ENCODE measurements at regions not wholly inside any gene's neighbourhood (a gene's known extent, or its start where the extent isn't known, plus 50 kb on each side); places are given as distances from the start of the nearest gene placed in this dataset.

- Histone ChIP-seq H3K9me3 (ENCODE audit: control extremely low read depth in 1 of 3, control insufficient read depth in 2 of 3, insufficient read depth in 1 of 3, low read length in 2 of 3) (no peaks in the 10 kb centered on the region), H3K9ac (ENCODE audit: low read length) (no peak overlapping the region), H3K36me3 (replicated peaks in 1 of 2; ENCODE audit: control extremely low read depth in 1 of 2, control insufficient read depth in 1 of 2, extremely low read depth in 1 of 2, insufficient read depth in 2 of 2, low read length in 1 of 2) (no peaks in the 10 kb centered on the region), H3K4me1 (ENCODE audit: control insufficient read depth in 2 of 2, insufficient read depth in 2 of 2, low read length in 2 of 2) (no peaks in the 10 kb centered on the region), H3K79me2 (ENCODE audit: control insufficient read depth, insufficient read depth, low read length) (no peaks in the 10 kb centered on the region), H3K4me3 (ENCODE audit: control extremely low read depth in 1 of 5, extremely low read depth in 1 of 5, insufficient read depth in 1 of 5, low read depth in 2 of 5, low read length in 4 of 5) (no peak overlapping the region), H4K20me1 (ENCODE audit: control insufficient read depth, insufficient read depth, low read length, poor library complexity, severe bottlenecking) (no peaks in the 10 kb centered on the region), H3K27ac (ENCODE audit: low read length in 2 of 2) (no peak overlapping the region), H3K27me3 (replicated peaks in 1 of 4; ENCODE audit: control extremely low read depth in 1 of 4, control insufficient read depth in 3 of 4, insufficient read depth in 4 of 4, low read length in 3 of 4) (no peaks in the 10 kb centered on the region), H3K4me2 (replicated peaks; ENCODE audit: low read depth, low read length, poor library complexity, severe bottlenecking) (no peak overlapping the region), H2AFZ (ENCODE audit: insufficient read depth, low read depth, low read length, poor library complexity, severe bottlenecking) (no peak overlapping the region)
- intact Hi-C loops (cut with micrococcal nuclease): no loop called here
- Mint-ChIP-seq H3K27me3 (no peaks in the 10 kb centered on the region), H3K9me3 (ENCODE audit: insufficient read depth) (peaks cover 3% of the 10 kb centered on the region), H3K27ac (no peak overlapping the region), H3K4me1 (no peaks in the 10 kb centered on the region), H3K4me3 (no peak overlapping the region)
- DNase-seq (no peak), ATAC-seq (ENCODE audit: low read depth) (no peak)
- WGBS (ENCODE audit: insufficient coverage): no CpG with 5 or more reads among the region's 2 CpGs
- CTCF ChIA-PET: no interaction called here
- POLR2A ChIA-PET: no interaction called here
- TF ChIP-seq EZH2 (IDR thresholded peaks at IDR 0.05; ENCODE audit: borderline replicate concordance, insufficient read depth, low read depth, low read length, poor library complexity, severe bottlenecking): no peak
- TF ChIP-seq CTCF (IDR thresholded peaks at IDR 0.05): no peak
These were observed 590.3 kb upstream of the SORCS1 start for GRCh38 chr10:107754814-107755213.

GRCh38 chr10:107749235-107749634, 584.7 kb upstream of the SORCS1 start:
- Histone ChIP-seq H2AFZ (ENCODE audit: insufficient read depth, low read depth, low read length, poor library complexity, severe bottlenecking) (no peak overlapping the region), H4K20me1 (ENCODE audit: control insufficient read depth, insufficient read depth, low read length, poor library complexity, severe bottlenecking) (no peaks in the 10 kb centered on the region), H3K27ac (ENCODE audit: low read length in 2 of 2) (no peak overlapping the region), H3K79me2 (ENCODE audit: control insufficient read depth, insufficient read depth, low read length) (no peaks in the 10 kb centered on the region), H3K27me3 (replicated peaks in 1 of 4; ENCODE audit: control extremely low read depth in 1 of 4, control insufficient read depth in 3 of 4, insufficient read depth in 4 of 4, low read length in 3 of 4) (no peaks in the 10 kb centered on the region), H3K9ac (ENCODE audit: low read length) (no peak overlapping the region), H3K36me3 (replicated peaks in 1 of 2; ENCODE audit: control extremely low read depth in 1 of 2, control insufficient read depth in 1 of 2, extremely low read depth in 1 of 2, insufficient read depth in 2 of 2, low read length in 1 of 2) (no peaks in the 10 kb centered on the region), H3K4me3 (ENCODE audit: control extremely low read depth in 1 of 5, extremely low read depth in 1 of 5, insufficient read depth in 1 of 5, low read depth in 2 of 5, low read length in 4 of 5) (no peak overlapping the region), H3K4me1 (ENCODE audit: control insufficient read depth in 2 of 2, insufficient read depth in 2 of 2, low read length in 2 of 2) (no peaks in the 10 kb centered on the region), H3K4me2 (replicated peaks; ENCODE audit: low read depth, low read length, poor library complexity, severe bottlenecking) (no peak overlapping the region), H3K9me3 (ENCODE audit: control extremely low read depth in 1 of 3, control insufficient read depth in 2 of 3, insufficient read depth in 1 of 3, low read length in 2 of 3) (no peaks in the 10 kb centered on the region)
- no CpG with 5 or more reads among the region's 3 CpGs for WGBS (ENCODE audit: insufficient coverage)
- Mint-ChIP-seq H3K4me3 (no peak overlapping the region), H3K27ac (no peak overlapping the region), H3K4me1 (no peaks in the 10 kb centered on the region), H3K9me3 (ENCODE audit: insufficient read depth) (peaks cover 6% of the 10 kb centered on the region), H3K27me3 (no peaks in the 10 kb centered on the region)
- TF ChIP-seq CTCF (IDR thresholded peaks at IDR 0.05) (no peak), EZH2 (IDR thresholded peaks at IDR 0.05; ENCODE audit: borderline replicate concordance, insufficient read depth, low read depth, low read length, poor library complexity, severe bottlenecking) (no peak)
- intact Hi-C loops (cut with micrococcal nuclease): no loop called here
- no peak for ATAC-seq (ENCODE audit: low read depth)
- ChIA-PET POLR2A (no interaction called here), CTCF (no interaction called here)
- no peak for DNase-seq

Measured in B cell (primary cell).